GM21786 (cell line): ENCODE measurements at regions not wholly inside any gene's neighbourhood (a gene's known extent, or its start where the extent isn't known, plus 50 kb on each side); places are given as distances from the start of the nearest gene placed in this dataset.
"Not testable (repeated sequence)": the region's sequence is repeated elsewhere in the genome, so short reads cannot be mapped to it uniquely, and the experiment has no call there.

ENCODE experiments used
- ATAC-seq: cut with Tn5 transposase; IDR thresholded peaks from one replicate; pipeline ENCODE4 v1.9.1; 2021; ENCODE audit not compliant: unreplicated experiment

GRCh38 chr14:84282618-84283017, 1247.3 kb upstream of the FLRT2 start:
- ATAC-seq: no peak

GRCh38 chr14:84288781-84289180, 1241.2 kb upstream of the FLRT2 start:
- ATAC-seq: no peak

GRCh38 chr14:84298663-84299195, 1231.2 kb upstream of the FLRT2 start:
- ATAC-seq: no peak

- no peak for ATAC-seq
These were observed 1226.8 kb upstream of the FLRT2 start for GRCh38 chr14:84303140-84303539.

GRCh38 chr14:84312551-84312950, 1217.4 kb upstream of the FLRT2 start:
- no peak for ATAC-seq

- ATAC-seq: no peak
These were observed 1206.5 kb upstream of the FLRT2 start for GRCh38 chr14:84323450-84323849.

- ATAC-seq: no peak
These were observed 1206.0 kb upstream of the FLRT2 start for GRCh38 chr14:84323978-84324377.

GRCh38 chr14:84336433-84336832, 1193.5 kb upstream of the FLRT2 start:
- ATAC-seq: no peak

- ATAC-seq: no peak
These were observed 1189.0 kb upstream of the FLRT2 start for GRCh38 chr14:84340938-84341337.

GRCh38 chr14:84341867-84342266, 1188.1 kb upstream of the FLRT2 start:
- ATAC-seq: not testable (repeated sequence)

- no peak for ATAC-seq
These were observed 1186.3 kb upstream of the FLRT2 start for GRCh38 chr14:84343656-84344055.

GRCh38 chr14:84351646-84352045, 1178.3 kb upstream of the FLRT2 start:
- no peak for ATAC-seq

- ATAC-seq: no peak
These were observed 1168.5 kb upstream of the FLRT2 start for GRCh38 chr14:84361476-84361875.

GRCh38 chr14:84375235-84375634, 1154.7 kb upstream of the FLRT2 start:
- no peak for ATAC-seq

- ATAC-seq: no peak
These were observed 1139.9 kb upstream of the FLRT2 start for GRCh38 chr14:84390010-84390409.

GRCh38 chr14:84397631-84398030, 1132.3 kb upstream of the FLRT2 start:
- ATAC-seq: no peak

- ATAC-seq: no peak
These were observed 1130.5 kb upstream of the FLRT2 start for GRCh38 chr14:84399296-84399910.

- no peak for ATAC-seq
These were observed 1128.3 kb upstream of the FLRT2 start for GRCh38 chr14:84401631-84402030.

- no peak for ATAC-seq
These were observed 1126.4 kb upstream of the FLRT2 start for GRCh38 chr14:84403585-84403984.

- no peak for ATAC-seq
These were observed 1125.7 kb upstream of the FLRT2 start for GRCh38 chr14:84404246-84404645.

GRCh38 chr14:84409435-84409834, 1120.5 kb upstream of the FLRT2 start:
- ATAC-seq: no peak

- ATAC-seq: no peak
These were observed 1119.6 kb upstream of the FLRT2 start for GRCh38 chr14:84410344-84410743.

- ATAC-seq: no peak
These were observed 1109.7 kb upstream of the FLRT2 start for GRCh38 chr14:84420221-84420620.
